IMR-90 (cell line): ENCODE measurements at regions not wholly inside any gene's neighbourhood (a gene's known extent, or its start where the extent isn't known, plus 50 kb on each side); places are given as distances from the start of the nearest gene placed in this dataset.

Experiments used
- ATAC-seq: fragments of 200-7000 bp; cut with Tn5 transposase; 2 replicates; pipeline ENCODE4 v1.9.1; 2020; ENCODE audit warnings: low read depth, mild to moderate bottlenecking, moderate library complexity
- BruUV-seq: library from RNA; stranded (reverse); fragments of 400-500 nt; replicated peaks from 2 replicates; lab custom pipeline; 2021; lab: Mats Ljungman, UMichigan
- CTCF ChIA-PET: fragments of 300-600 bp; formaldehyde crosslinking; extraction: SDS; loops from one replicate; lab custom pipeline; 2021; ENCODE audit warnings: antibody characterized with exemption; lab: Yijun Ruan, JAX
- POLR2A ChIA-PET: fragments of 300-600 bp; sonication (Branson Sonifier 250); formaldehyde crosslinking; loops from one replicate; lab custom pipeline; 2022; ENCODE audit warnings: antibody characterized with exemption; ENCODE audit not compliant: unreplicated experiment; lab: Charles Lee
- DNase-seq: peaks from one replicate; pipeline ENCODE4 v3.0.0; 2013
- H2AFZ ChIP-seq: replicated peaks from 2 replicates; pipeline ENCODE3; 2013; ENCODE audit warnings: low read length, mild to moderate bottlenecking; ENCODE audit not compliant: poor library complexity
- H2AK5ac ChIP-seq: 2 replicates; pipeline ENCODE4 v1.6.1; 2013; ENCODE audit warnings: low read depth, low read length, inconsistent platforms
- H2AK9ac ChIP-seq: replicated peaks from 2 replicates; pipeline ENCODE3; 2013; ENCODE audit warnings: mild to moderate bottlenecking, low read depth, low read length, moderate library complexity; ENCODE audit not compliant: poor library complexity
- H2BK120ac ChIP-seq: 2 replicates; pipeline ENCODE4 v1.6.1; 2013; ENCODE audit warnings: low read depth, low read length, inconsistent platforms
- H2BK15ac ChIP-seq: 3 replicates; pipeline ENCODE4 v1.6.1; 2013; ENCODE audit warnings: low read depth, low read length, inconsistent platforms
- H2BK20ac ChIP-seq: 2 replicates; pipeline ENCODE4 v1.6.1; 2013; ENCODE audit warnings: low read depth, mild to moderate bottlenecking, inconsistent platforms, low read length, moderate library complexity
- H2BK5ac ChIP-seq: 2 replicates; pipeline ENCODE4 v1.6.1; 2013; ENCODE audit warnings: mild to moderate bottlenecking, low read depth, low read length, inconsistent platforms; ENCODE audit not compliant: poor library complexity, severe bottlenecking
- H3K14ac ChIP-seq: replicated peaks from 2 replicates; pipeline ENCODE4 v1.6.1; 2013; ENCODE audit warnings: low read depth, low read length, inconsistent platforms
- H3K18ac ChIP-seq: 2 replicates; pipeline ENCODE4 v1.6.1; 2013; ENCODE audit warnings: low read depth, low read length, control low read depth
- H3K23ac ChIP-seq: 2 replicates; pipeline ENCODE4 v1.6.1; 2013; ENCODE audit warnings: low read depth, low read length, inconsistent platforms
- H3K27ac ChIP-seq: 2 replicates; pipeline ENCODE4 v1.5.1; 2013; ENCODE audit warnings: mild to moderate bottlenecking, control low read depth, low read length; ENCODE audit not compliant: insufficient read depth
- H3K27me3 ChIP-seq: 2 replicates; pipeline ENCODE4 v1.6.1; 2013; ENCODE audit warnings: low read length; ENCODE audit not compliant: control insufficient read depth, insufficient read depth
- H3K36me3 ChIP-seq: 2 replicates; pipeline ENCODE4 v1.6.1; 2013; ENCODE audit warnings: low read length, mixed read lengths; ENCODE audit not compliant: control insufficient read depth, insufficient read depth
- H3K4ac ChIP-seq: 2 replicates; pipeline ENCODE4 v1.6.1; 2013; ENCODE audit warnings: low read depth, low read length, inconsistent platforms
- H3K4me1 ChIP-seq: 2 replicates; pipeline ENCODE4 v1.6.1; 2013; ENCODE audit warnings: low read length, mixed read lengths; ENCODE audit not compliant: control insufficient read depth, insufficient read depth
- H3K4me2 ChIP-seq: 2 replicates; pipeline ENCODE4 v1.6.1; 2013; ENCODE audit warnings: low read depth, mild to moderate bottlenecking, control low read depth, low read length, moderate library complexity
- H3K4me3 ChIP-seq: 2 replicates; pipeline ENCODE4 v1.5.1; 2013; ENCODE audit warnings: low read depth, mild to moderate bottlenecking, control low read depth, low read length, moderate library complexity; ENCODE audit not compliant: insufficient read depth
- H3K56ac ChIP-seq: 2 replicates; pipeline ENCODE4 v1.6.1; 2013; ENCODE audit warnings: low read length, inconsistent platforms; ENCODE audit not compliant: insufficient read depth; ENCODE audit errors: extremely low read depth
- H3K79me1 ChIP-seq, 2 experiments: 2 replicates each; pipeline ENCODE4 v1.6.1; 2013; ENCODE audit warnings: low read length in 2 of 2, inconsistent platforms in 1 of 2, low read depth in 1 of 2
- H3K9ac ChIP-seq: 2 replicates; pipeline ENCODE4 v1.6.1; 2013; ENCODE audit warnings: low read depth, low read length, control low read depth
- H3K9me1 ChIP-seq: 2 replicates; pipeline ENCODE4 v1.6.1; 2013; ENCODE audit warnings: low read length, inconsistent platforms; ENCODE audit not compliant: insufficient read depth
- H3K9me3 ChIP-seq: 2 replicates; pipeline ENCODE4 v1.6.1; 2013; ENCODE audit warnings: low read length; ENCODE audit not compliant: control insufficient read depth, insufficient read depth
- H4K20me1 ChIP-seq: 2 replicates; pipeline ENCODE4 v1.6.1; 2013; ENCODE audit warnings: low read length, inconsistent platforms; ENCODE audit not compliant: insufficient read depth
- H4K5ac ChIP-seq: 2 replicates; pipeline ENCODE4 v1.6.1; 2013; ENCODE audit warnings: mild to moderate bottlenecking, low read depth, low read length, control low read depth
- H4K8ac ChIP-seq, 2 experiments: 2 replicates each; pipeline ENCODE4 v1.6.1; 2013; ENCODE audit warnings: low read depth in 2 of 2, low read length in 2 of 2, control low read depth in 1 of 2, inconsistent platforms in 1 of 2
- H4K91ac ChIP-seq: 2 replicates; pipeline ENCODE4 v1.6.1; 2013; ENCODE audit warnings: low read depth, low read length, inconsistent platforms; ENCODE audit not compliant: insufficient read depth
- BHLHE40 ChIP-seq: fragments of 150-350 bp; IDR thresholded peaks from 2 replicates; pipeline ENCODE4 v1.6.1; 2016; ENCODE audit warnings: mild to moderate bottlenecking, low read depth, low read length
- CHD1 ChIP-seq: IDR thresholded peaks from 2 replicates; pipeline ENCODE4 v1.6.1; 2012; ENCODE audit warnings: low read depth, low read length, improper control_type of control experiment
- MAFK ChIP-seq: IDR thresholded peaks from 2 replicates; pipeline ENCODE4 v1.6.1; 2012; ENCODE audit warnings: low read depth, low read length, improper control_type of control experiment
- MAZ ChIP-seq: IDR thresholded peaks from 2 replicates; pipeline ENCODE4 v1.6.1; 2012; ENCODE audit warnings: low read depth, mild to moderate bottlenecking, low read length, improper control_type of control experiment, moderate library complexity, borderline replicate concordance
- MXI1 ChIP-seq: IDR thresholded peaks from 2 replicates; pipeline ENCODE4 v1.6.1; 2012; ENCODE audit warnings: low read depth, mild to moderate bottlenecking, low read length, moderate library complexity, borderline replicate concordance
- NFE2L2 ChIP-seq: fragments of 150-350 bp; IDR thresholded peaks from 2 replicates; pipeline ENCODE4 v1.6.1; 2016; ENCODE audit warnings: low read depth, mild to moderate bottlenecking, low read length
- RFX5 ChIP-seq: IDR thresholded peaks from 2 replicates; pipeline ENCODE4 v1.8.0; 2012; ENCODE audit warnings: low read depth, mild to moderate bottlenecking, low read length, moderate library complexity
- SMC3 ChIP-seq: fragments of 150-350 bp; IDR thresholded peaks from 2 replicates; pipeline ENCODE4 v1.6.1; 2016; ENCODE audit warnings: low read depth, mild to moderate bottlenecking, antibody characterized with exemption, low read length, moderate library complexity
- WGBS, 2 experiments: methylation state at CpG; one replicate each; pipeline versions ENCODE4 v1.1.5 to v1.1.7; 2013; ENCODE audit warnings: missing lambda C conversion rate in 2 of 2; ENCODE audit not compliant: insufficient read length in 1 of 2; ENCODE audit errors: extremely low coverage in 2 of 2; 5-methylcytosine and 5-hydroxymethylcytosine counted together
- dilution Hi-C: fragments of 300-500 bp; cut with HindIII; formaldehyde crosslinking; loops from one replicate; pipeline ENCODE4 v1.14.3; 2018; ENCODE audit warnings: low sequenced_read_pairs; ENCODE audit not compliant: unreplicated experiment
- in situ Hi-C: fragments of 300-500 bp; cut with MboI; formaldehyde crosslinking; loops from 3 replicates; pipeline ENCODE4 v1.14.3; 2019; ENCODE audit warnings: low sequenced_read_pairs, inconsistent platforms, mixed read lengths
- intact Hi-C: fragments of 100-400 bp; cut with micrococcal nuclease; formaldehyde crosslinking; loops from 2 replicates; pipeline ENCODE4 v1.10.0; 2022

- TF ChIP-seq BHLHE40 (no peak), SMC3 (no peak), MAFK (no peak), MAZ (no peak)
Measured at GRCh38 chr5:117680426-117680825, 1105.8 kb upstream of the SEMA6A start (continued).

- TF ChIP-seq RFX5: no peak
- no peak for TF ChIP-seq MXI1
- TF ChIP-seq CHD1: no peak
- TF ChIP-seq NFE2L2: no peak
- Histone ChIP-seq H3K4me3 (no peak overlapping the region), H4K20me1 (no peaks in the 10 kb centered on the region), H3K79me1 (no peaks in the 10 kb centered on the region), H2BK5ac (no peak overlapping the region), H2AK9ac (no peak overlapping the region), H3K9me3 (no peaks in the 10 kb centered on the region), H3K4me1 (0 out of 2 replicates have a peak, but pooled peaks cover 1% of the 10 kb centered on the region), H4K91ac (no peak overlapping the region; the same call in 1 of the 2 replicates), H3K18ac (no peak overlapping the region), H2BK15ac (peak overlapping the region; percentile 32; the same call in 1 of the 3 replicates), H3K27me3 (no peaks in the 10 kb centered on the region), H3K9me1 (0 out of 2 replicates have a peak, but pooled peaks cover 5% of the 10 kb centered on the region), H2BK20ac (peak overlapping the region; percentile 80), H2AK5ac (no peak overlapping the region), H3K27ac (no peak overlapping the region), H3K9ac (no peak overlapping the region), H3K23ac (no peak overlapping the region), H4K8ac (no peak overlapping the region), H3K4ac (peak overlapping the region; percentile 1; the same call in 1 of the 2 replicates), H2AFZ (no peak overlapping the region), H3K14ac (no peak overlapping the region), H3K56ac (no peak overlapping the region), H2BK120ac (peak overlapping the region; percentile 54), H3K36me3 (no peaks in the 10 kb centered on the region), H4K5ac (no peak overlapping the region), H3K4me2 (no peak overlapping the region)
- DNase-seq (no peak), ATAC-seq (no peak)
- POLR2A ChIA-PET: no interaction called here
- no CpG with 5 or more reads among the region's 4 CpGs for WGBS, 2 experiments
- BruUV-seq: no TSS peak
- dilution Hi-C loops: no loop called here
- CTCF ChIA-PET: no interaction called here
- in situ Hi-C loops: no loop called here
- intact Hi-C loops: loop anchor here (5.0 kb wide), 1 partner anchor 522 kb away; no protein-coding TSS in a partner anchor
Measured at GRCh38 chr5:117679046-117679445, 1104.4 kb upstream of the SEMA6A start.
